ENCODE measurements at regions not wholly inside any gene's neighbourhood (a gene's known extent, or its start where the extent isn't known, plus 50 kb on each side); places are given as distances from the start of the nearest gene placed in this dataset.

- no peak for TF ChIP-seq CTCF (IDR thresholded peaks at IDR 0.05)
These were observed 267.5 kb downstream of the OGFRL1 start for GRCh38 chr6:71556141-71556540.

- no peak for TF ChIP-seq CTCF (IDR thresholded peaks at IDR 0.05)
These were observed 270.4 kb downstream of the OGFRL1 start for GRCh38 chr6:71558974-71559373.

GRCh38 chr6:71567562-71567961 lies 279.0 kb downstream of the OGFRL1 start:
- TF ChIP-seq CTCF (IDR thresholded peaks at IDR 0.05) = no peak

- no peak for TF ChIP-seq CTCF (IDR thresholded peaks at IDR 0.05)
These were observed 289.2 kb downstream of the OGFRL1 start for GRCh38 chr6:71577766-71578165.

- TF ChIP-seq CTCF (IDR thresholded peaks at IDR 0.05) = no peak
These were observed 291.3 kb downstream of the OGFRL1 start for GRCh38 chr6:71579902-71580301.

- TF ChIP-seq CTCF (IDR thresholded peaks at IDR 0.05) = no peak
These were observed 294.2 kb downstream of the OGFRL1 start for GRCh38 chr6:71582820-71583219.

GRCh38 chr6:71584712-71585436 lies 296.3 kb downstream of the OGFRL1 start:
- TF ChIP-seq CTCF (IDR thresholded peaks at IDR 0.05) = no peak

- TF ChIP-seq CTCF (IDR thresholded peaks at IDR 0.05) = no peak
These were observed 296.9 kb downstream of the OGFRL1 start for GRCh38 chr6:71585472-71585871.
